ENCODE measurements at regions not wholly inside any gene's neighbourhood (a gene's known extent, or its start where the extent isn't known, plus 50 kb on each side); places are given as distances from the start of the nearest gene placed in this dataset.

GRCh38 chr1:14396100-14396499 lies 202.4 kb upstream of the KAZN start (continued):
- TF ChIP-seq CBX2 (IDR thresholded peaks at IDR 0.05; ENCODE audit: low read depth, low read length) (no peak), CBX2 (CRISPR knock-in tag; IDR thresholded peaks at IDR 0.05; ENCODE audit: low read depth) (no peak), ZBTB40 (IDR thresholded peaks at IDR 0.05) (no peak), ZBTB40 (CRISPR knock-in tag; IDR thresholded peaks at IDR 0.05) (no peak), SAP130 (CRISPR knock-in tag; IDR thresholded peaks at IDR 0.05; ENCODE audit: low read depth) (no peak), CCDC6 (CRISPR knock-in tag; IDR thresholded peaks at IDR 0.05) (no peak)
